HG02798 (cell line): ENCODE measurements at regions not wholly inside any gene's neighbourhood (a gene's known extent, or its start where the extent isn't known, plus 50 kb on each side); places are given as distances from the start of the nearest gene placed in this dataset.

Experiments used
- ATAC-seq: cut with Tn5 transposase; IDR thresholded peaks from one replicate; pipeline ENCODE4 v1.9.1; 2021; ENCODE audit warnings: mild to moderate bottlenecking; ENCODE audit not compliant: unreplicated experiment, poor library complexity

GRCh38 chr17:36752096-36752888, 150.9 kb downstream of the MRM1 start:
- no peak for ATAC-seq

DNA sequence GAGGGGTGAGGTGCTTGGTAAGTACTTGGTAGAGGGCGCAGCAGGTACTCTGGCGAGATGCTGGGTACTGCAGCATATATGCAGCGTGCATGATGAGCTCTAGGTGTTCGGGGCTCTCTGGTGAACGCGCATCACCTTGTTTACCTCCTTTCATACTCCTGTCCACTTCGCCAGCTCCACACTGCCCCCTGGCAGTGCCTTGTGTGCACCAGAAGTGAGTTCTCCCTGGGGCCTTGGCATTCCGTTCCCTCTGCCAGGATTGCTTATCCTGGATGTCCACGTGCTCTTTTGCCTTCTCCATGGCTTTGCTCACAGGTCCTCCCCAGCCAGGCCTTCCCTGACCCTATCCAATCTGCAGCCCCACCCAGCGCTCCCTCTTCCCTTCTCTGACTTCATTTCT, 154.2 kb downstream of the MRM1 start:
- ATAC-seq = no peak

GRCh38 chr17:36756695-36757094, 155.3 kb downstream of the MRM1 start:
- no peak for ATAC-seq

- ATAC-seq = no peak
These were observed 159.0 kb downstream of the MRM1 start for GRCh38 chr17:36760425-36760824.

- no peak for ATAC-seq
These were observed 160.0 kb downstream of the MRM1 start for GRCh38 chr17:36761203-36761950.

- no peak for ATAC-seq
These were observed 164.2 kb downstream of the MRM1 start for GRCh38 chr17:36765436-36766043.

- ATAC-seq = no peak
These were observed 167.0 kb downstream of the MRM1 start for GRCh38 chr17:36768394-36768793.

GRCh38 chr17:36773039-36773438, 164.2 kb upstream of the LHX1 start:
- no peak for ATAC-seq

GRCh38 chr17:36777118-36777517, 160.2 kb upstream of the LHX1 start:
- no peak for ATAC-seq

DNA sequence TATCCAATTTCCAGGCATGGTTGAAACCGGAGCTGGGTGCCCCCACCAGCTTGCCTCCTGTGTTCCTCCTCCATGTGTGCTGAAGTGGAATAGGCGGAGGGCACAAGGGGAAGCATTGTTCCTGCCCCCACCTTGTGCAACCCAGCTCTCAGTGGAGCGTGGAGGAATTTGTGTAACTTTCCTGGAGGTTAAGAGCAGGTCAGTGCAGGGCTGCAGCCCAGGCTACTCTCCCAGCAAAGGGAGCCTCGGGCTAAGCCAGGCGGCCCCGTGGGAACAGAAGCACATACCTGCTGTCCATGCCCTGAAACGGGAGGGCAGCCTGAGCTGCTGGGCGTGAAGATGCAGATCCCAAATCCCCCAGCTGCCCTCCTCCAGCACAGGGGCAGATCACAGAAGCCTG, 158.8 kb upstream of the LHX1 start:
- no peak for ATAC-seq

- no peak for ATAC-seq
These were observed 157.7 kb upstream of the LHX1 start for GRCh38 chr17:36779550-36779949.

- no peak for ATAC-seq
These were observed 152.6 kb upstream of the LHX1 start for GRCh38 chr17:36784633-36785032.

- ATAC-seq = no peak
These were observed 150.4 kb upstream of the LHX1 start for GRCh38 chr17:36786867-36787266.

DNA sequence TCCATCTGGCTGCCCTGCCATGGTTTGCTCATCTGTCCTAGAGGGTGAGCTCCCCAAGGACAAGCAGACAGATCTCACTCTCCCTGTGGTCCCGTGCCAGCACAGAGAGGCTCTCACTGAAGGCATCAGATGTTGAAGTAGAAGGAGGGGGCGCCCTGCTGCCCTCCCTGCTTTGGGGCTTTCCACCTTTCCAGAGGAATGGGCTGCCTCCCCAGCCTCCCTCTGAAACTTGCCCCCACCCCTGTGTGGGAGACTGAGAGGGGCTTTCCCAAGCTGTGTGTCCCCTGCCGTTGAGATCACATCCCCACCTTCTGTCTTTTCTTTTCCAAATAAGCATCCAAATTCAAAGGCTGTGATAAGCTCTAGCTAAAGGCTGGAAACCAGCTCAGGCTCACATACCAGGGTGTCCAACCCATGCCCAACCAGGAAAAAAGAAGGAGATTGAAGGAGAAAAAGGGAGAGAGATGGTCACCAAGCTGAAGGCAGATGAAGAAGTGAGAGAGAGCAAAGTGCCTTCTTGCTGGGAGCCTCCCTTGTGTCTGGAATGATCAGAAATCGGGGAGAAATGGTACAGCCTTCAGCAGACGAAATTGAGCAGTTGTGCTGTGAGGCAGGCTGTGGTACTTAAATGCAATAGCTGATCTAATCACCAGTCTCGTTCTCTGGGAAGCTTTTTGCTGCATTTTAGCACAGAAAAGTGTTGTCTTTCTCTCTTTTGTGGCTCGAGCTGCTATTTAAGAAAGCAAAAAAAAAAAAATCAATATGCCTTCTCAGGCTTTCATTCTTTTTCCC, 145.9 kb upstream of the LHX1 start:
- no peak for ATAC-seq

- ATAC-seq = no peak
These were observed 145.3 kb upstream of the LHX1 start for GRCh38 chr17:36791942-36792475.

GRCh38 chr17:36792849-36793248, 144.4 kb upstream of the LHX1 start:
- no peak for ATAC-seq

GRCh38 chr17:36793976-36794375, 143.3 kb upstream of the LHX1 start:
- ATAC-seq = no peak

DNA sequence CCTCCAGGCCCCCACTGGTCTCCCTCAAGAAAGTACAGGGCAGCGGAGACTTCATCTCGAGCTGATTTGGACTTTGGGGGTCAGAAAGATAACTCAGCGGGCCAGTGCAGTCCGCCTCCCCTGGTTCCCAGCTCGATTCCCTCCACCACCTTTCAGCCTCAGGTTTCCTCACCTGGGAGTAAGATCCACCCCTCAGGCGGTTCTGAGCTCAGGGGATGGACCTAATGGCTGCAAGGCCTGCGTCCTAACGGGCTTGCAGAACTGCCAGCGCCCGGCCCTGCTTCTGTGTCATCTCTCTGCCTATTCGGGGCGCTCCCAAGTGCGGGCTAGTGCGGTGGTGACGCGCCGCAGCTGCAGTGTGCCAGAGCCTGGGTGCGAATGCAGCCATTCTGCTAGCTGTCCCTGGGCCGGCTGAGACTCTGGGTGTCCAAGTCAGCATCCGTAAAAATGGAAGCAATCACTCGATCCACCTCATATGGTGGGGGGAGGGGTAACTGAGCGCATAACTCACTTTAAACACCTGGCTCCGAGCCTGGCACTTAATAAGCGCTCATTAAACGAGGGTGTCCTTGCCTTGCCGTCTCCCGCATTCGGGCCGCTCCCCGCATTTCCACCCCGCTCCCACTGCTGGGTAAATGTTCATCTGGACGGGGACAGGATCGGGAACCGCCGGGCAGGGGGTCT, 129.6 kb upstream of the LHX1 start:
- no peak for ATAC-seq

DNA sequence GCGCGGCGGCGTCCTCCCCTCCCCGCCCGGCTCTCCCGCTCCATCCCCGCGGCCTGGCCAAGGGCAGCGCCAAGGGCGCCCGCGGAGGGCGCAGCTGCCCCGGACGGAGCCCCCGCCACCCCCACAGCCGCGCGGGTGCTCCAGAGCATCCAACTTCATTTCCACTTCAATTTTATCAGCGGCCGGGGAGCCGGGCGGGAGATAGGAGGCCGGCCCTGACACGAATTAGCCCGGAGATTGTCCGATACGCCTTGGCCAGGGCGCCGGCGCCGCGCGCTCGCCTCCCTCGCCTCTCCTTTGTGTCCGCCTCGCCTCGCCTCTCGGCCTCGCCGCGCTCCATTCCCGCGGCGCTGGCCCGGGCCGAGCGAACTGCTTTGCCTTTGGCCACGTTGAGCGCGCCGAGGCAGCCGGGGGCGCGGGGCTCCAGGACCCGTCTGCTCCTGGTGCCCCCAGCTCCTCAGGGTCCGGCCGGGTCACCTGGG, 129.1 kb upstream of the LHX1 start:
- no peak for ATAC-seq

DNA sequence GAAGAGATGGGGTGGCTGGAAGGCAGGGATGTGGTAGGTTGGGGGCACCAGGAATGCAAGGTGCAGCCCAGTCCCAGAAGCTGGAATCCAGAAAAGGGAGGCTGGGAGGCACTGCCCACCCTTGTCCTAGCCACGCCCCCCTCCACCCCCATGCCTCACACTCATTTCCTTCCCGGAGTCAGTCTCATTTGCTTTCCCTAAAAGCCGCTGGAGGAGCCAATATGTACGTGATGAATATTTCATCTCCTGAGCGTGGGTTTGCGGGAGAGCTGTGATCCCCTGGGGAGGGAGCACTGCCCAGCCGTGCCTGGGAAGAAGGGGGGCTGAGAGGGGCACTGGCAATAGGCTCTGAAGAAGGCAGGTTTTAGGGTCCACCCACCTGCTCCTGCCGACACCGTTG, 124.5 kb upstream of the LHX1 start:
- ATAC-seq = no peak
